Retina (tissue), 1 donor: ENCODE measurements at regions not wholly inside any gene's neighbourhood (a gene's known extent, or its start where the extent isn't known, plus 50 kb on each side); places are given as distances from the start of the nearest gene placed in this dataset.

Experiments
- DNase-seq: peaks from one replicate; pipeline ENCODE4 v3.0.0-alpha.2; 2016

DNA sequence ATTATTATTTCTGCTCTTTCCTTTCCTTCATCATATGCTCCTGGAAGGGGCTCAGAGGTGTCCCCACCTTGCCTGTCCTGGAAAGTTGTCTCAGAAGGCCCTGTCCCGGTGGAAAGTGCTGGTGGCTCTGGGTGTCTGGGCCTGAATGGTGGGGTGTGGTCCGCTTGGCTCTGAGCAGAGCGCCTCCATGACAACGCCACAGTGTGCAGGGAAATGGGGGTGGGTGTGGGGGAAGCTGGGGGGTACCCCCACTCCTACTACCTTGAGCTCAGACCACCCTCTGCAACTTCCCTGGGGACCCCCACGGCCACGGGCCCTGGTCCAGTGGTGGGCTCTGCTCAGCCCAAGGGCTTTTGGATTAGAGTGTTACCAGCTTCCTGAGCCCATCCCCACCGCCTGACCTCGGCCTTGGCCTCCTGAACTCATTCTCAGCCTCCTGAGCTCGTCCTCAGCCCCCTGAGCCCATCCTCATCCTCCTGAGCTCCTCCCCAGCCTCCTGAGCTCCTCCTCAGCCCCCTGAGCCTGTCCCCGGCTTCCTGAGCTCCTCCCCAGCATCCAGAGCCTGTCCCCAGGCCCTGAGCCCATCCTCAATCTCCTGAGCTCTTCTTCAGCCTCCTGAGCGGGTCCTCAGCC lies 106.4 kb upstream of the FAM20C start:
- no peak for DNase-seq

DNA sequence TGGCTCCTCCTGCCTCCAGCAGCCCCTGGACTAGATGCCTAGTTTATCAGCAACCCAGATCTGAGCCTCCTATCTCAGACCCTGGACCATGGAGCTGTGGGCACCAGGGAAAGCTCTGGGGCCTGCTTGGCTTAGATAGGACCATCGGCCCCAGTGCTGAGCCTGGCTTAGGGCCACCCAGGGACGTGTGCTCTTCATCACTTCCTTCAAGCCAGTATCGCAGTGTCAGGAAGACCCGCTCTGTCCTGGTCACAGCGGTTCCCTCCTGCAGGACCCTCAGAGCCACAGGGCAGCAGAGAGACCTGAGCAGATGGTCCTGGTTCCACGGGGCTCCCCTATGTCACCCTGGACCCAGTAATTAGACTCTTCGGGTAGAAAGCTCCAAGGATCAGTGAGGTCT lies 105.7 kb upstream of the FAM20C start:
- DNase-seq, result no peak

DNA sequence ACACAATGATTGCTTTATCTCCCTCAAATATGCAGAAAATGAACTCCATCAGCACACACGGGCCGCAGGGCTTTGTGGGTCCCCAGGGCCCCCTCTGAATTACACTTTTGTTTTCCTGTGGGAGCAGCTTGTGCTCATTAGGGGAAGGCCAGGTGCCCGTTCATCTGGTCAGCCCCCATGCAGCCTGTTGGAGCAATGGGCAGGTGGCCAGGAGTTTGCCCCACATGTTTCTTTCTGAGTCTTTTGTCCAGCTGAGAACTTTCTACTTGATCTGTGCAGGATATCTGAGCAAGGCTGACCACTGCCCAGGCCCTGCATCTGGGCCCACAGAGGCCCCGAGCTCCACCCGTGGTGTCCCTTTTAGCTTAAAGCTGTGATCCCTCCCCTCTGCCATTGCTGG lies 105.3 kb upstream of the FAM20C start:
- DNase-seq, result no peak

DNA sequence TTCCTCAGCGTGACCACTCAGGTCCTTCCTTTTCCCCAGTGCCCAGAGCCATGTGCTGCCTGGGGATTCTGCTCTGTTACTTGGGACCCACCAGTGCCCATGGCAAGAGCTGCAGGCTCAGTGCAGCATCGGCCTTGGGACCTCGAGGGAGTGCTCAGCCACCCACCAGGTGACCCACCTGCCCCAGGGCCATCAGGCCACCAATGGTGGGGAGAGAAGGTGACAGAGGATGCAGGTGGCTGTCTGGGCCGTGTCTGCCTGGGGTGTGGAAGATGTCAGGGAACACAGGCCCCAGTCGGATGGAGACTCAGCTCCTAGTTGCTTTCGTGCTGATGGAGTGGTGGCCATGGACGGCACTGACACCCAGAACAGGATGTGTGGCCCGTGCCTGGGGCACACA lies 104.7 kb upstream of the FAM20C start:
- no peak for DNase-seq

DNA sequence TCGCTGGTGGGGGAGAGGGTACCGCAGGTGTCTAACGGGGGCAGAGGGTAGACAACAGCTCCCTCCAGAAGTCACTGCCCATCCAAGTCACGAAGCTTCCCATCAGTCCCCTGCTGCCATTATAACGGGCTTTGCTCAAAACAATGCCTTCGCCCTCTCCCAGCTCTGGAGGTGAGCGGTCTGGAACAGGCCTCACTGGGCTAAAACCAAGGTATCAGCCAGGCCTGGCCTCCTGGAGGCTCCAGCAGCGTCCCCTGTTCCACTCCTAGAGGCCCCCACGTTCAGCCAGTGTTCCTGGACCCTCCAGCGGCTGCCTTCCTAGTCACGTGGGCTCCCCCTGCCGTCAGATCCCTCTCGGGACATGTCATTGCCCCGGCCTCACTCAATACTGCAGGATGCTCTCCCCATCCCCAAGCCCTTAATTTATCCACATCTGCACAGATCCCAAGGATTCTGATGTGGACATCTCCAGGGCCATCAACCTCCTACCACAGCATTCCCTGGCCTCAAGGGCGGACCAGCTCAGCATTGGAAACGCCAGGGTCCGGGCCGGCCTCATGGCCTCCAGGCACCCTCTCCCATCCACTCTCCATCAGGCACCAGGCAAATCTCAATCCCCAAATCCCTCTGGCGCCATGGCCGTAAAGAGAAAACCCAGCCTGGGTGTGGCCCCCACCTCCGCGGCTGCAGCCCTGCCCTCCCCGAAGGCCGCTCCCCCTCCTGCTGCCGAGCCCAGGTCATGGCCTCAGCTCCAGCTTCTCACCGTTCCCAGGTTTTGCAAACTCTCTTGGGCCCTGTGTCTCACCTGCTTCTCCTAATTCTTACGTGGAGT lies 104.1 kb upstream of the FAM20C start:
- DNase-seq, result no peak

DNA sequence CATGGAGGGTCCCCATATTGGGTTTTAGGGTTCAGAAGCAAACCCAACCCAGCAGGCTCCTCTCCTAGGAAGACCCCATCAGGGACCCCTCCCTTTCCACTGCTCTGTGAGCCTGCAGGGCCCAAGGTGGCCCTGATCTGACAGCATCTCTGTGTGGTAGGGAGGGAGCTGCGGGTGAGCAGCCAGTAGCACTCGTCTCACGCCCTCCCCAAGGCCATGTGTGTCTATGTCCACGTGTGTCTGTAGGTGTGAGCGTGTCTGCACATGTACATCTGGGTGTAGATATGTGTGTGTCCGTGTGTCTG lies 103.5 kb upstream of the FAM20C start:
- DNase-seq, result no peak

DNA sequence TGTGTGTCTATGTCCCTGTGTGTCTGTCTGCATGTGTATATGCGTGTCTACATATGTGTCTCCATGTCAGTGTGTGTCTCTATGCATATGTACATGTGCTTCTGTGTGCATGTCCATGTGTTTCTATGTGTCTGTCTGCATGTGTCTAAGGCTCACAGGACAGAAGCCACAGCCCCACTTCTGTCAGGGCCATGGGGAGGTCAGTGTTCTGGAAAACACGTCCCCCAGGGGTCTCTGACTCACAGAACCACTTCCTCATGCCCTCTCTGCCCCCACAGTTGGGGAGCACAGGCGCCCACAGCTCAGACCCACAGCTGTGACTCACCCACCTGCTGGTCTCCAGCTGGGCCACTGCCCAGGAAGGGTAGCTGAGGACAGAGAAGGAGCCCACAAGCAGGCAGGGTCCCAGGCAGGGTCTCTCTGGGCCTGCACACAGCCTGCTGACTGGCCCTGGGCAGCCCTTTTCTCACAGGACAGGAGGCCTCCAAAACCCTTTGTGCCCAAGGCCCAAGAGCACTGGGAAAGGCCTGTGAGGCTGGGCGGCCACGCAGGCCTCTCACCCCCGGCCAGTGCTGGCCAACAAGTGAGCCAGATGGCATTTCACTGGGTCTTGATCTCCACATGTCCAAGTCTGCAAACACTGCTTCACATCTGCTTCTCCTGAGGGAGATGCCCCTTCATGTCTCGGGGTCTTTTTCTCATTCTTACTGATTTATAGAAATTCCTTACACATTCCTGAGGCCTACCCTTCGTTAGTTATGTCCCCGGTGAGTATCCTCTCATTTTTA lies 102.9 kb upstream of the FAM20C start:
- no peak for DNase-seq

DNA sequence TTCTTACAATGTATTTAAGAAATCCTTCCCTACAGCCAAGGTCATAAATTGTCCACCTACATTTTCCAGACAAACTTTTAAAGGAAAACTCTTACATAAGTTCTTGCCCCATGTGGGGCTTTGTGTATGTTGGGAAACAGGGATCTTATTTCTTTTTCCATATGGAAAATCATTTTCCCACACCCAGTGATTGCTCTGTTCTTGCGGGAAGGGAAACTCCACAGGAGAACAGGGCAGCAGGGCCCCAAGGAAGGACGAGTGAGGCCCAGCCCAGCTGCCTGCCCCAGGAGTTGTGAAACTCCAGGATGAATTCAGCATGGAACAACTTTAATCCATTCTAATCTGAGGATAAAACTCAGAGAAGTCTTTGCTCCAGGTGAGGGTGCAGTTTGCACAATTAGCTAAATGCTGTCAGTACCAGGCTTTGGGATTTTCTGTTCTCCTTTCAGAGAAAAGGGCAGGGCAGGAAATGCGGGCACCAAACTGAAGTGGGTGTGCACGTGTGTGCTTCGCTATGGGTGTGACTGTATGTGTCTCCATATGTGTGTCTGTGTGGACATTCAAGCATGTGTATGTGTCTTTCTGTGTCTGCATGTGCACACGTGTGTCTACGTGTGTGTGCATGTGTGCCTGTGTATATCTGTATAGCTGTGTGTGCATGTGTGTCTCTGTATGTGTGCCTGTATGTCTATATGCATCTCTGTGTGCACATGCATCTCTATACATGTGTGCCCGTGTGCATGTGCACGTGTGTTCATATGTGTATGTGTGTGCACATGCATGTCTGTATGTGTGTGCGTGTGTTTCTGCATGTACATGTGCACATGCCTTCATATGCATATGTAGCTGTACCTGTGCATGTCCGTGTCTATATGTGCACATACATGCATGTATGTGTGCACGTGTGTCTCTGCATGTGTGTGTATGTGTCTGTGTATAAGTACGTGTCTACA lies 102.0 kb upstream of the FAM20C start:
- no peak for DNase-seq

DNA sequence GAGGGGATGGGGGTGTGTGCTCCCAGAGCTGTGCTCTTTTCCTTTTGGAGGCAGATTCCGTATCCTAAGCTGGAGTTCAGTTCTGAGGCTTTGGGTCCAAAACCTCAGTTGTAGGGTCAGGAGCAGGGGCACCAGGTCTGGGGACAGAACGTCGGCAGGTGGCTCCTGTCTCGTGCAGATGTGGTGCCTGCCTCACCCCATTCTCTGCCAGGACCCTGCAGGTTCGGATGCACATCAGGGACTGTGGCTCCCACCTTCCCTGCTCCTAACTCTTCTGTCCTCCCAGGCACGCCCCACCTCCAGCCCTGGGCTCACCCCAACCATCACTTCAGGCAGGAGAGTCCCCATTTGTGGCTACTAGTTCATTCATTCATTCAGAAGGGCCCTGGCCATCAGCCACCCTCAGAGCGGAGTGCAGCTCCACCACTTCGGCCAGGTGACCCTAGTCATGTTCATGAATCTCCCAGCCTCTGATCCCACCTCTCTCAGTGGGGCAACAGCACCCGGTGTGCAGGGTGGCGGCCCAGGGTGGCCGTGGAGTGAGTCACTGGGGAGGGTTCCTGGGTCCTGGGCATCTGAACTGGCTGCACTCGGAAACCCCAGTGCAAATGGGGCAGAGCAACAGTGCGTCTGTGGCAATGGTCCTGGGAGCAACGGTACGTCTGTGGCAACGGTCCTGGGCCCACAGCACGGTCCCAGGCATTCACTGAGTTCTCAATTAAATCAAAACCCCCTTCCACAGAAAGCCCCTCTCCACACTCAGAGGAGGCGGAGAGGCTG lies 100.8 kb upstream of the FAM20C start:
- no peak for DNase-seq

DNA sequence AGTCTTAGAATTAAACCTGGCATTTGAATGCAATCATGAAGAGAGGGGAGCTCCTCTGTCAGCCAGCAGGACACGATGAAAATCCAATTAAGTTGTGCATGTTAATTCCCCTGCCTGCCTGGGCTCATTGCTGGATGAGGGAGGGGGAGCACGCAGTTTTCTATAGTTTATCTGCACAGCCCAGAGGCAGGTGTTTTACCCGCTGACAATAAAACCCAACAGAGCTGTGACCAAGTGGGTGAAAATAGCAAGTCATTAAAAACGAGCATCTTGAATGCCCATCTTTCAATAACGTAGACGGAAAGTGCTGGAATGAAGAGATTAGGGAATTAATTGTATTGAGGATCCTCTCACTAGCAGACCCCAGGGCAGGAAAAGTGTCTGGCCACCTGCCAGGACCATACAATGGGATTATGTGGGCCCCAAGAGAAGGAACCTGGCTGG lies 100.1 kb upstream of the FAM20C start:
- DNase-seq, result peak; percentile 68

DNA sequence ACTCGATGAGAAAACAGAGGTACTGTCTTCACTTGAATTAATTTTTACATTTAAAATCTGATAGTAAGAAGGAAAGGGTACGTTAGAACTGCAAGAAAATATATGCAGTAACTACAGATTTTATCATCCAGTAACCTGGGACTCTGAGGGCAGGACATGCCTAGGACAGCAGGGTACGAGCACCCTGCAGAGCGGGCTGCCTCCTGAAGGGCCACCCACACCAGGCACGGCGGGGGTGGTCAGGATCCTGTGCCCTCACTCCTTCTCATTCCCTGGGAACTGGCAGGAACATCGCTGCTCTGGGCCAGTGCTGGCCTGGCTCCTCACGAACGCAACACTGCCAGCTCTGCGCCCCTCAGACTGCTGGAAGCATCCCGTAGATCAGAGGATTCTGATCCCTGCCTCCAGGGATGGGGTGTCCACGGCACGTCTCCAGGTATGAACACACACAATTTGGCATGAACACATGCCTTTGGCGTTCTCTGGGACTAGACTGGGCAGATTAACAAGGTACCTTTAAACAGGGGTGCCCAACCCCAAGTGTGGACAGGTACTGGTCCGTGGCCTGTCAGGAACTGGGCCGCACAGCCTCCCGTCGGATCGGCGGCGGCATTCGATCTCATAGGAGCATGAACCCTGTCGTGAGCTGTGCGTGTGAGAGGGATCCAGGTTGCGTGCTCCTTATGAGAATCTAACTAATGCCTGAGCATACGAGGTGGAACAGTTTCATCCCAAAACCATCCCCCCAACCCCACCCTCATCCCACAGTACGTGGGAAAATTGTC lies 99.3 kb upstream of the FAM20C start:
- DNase-seq, result no peak

DNA sequence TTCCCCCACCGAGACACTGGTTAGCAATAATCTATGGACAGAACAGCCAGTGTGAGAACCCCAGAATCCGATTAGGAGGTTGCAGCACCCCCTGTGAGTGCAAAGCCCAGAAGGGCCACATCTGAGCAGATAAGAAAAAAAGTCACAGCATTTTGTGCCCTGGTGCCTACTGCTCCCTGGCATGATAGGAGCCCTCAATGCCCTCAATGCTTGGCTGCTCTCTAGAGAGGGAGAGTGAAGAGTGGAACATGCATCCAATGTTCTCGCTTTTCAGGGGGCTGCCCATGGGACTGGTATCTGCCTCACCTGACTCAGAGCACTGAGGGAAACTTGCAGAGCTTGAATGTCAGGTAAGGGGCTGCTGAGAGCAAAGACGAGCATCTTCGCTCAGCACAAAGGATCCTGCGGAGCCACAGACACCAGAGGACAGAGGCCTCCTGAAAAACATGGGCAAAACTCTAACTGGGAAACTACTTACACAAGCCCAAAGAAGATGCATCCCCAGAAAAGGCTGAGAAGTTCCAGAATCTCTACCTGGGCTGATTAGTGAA lies 98.0 kb upstream of the FAM20C start:
- DNase-seq, result no peak

DNA sequence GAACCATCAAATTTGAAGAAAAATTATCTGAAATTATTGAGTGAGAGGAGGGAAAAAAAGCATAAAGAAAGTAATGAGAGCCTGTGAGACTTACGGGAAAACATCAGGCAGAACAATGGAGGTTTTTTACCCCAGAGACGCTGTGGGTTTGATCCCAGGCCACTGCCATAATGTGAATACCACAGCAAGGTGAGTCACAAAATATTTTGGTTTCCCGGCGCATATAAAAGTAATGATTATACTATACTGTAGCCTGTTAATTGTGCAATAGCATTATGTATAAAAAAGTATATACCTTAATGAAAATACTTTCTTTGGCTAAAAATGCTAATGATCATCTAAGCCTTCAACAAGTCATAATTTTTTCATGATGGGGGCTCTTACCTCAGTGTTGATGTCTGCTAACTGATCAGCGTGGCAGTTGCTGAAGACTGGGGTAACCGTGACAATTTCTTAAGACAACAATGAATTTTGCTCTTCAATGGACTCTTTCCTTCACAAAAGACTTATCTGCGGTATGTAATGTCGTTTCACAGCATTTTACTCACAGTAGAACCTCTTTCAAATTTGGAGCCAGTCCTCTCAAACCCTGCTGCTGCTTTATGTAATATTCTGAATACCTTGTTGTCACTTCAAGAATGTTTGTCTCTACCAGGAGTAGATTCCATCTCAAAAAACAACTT lies 97.0 kb upstream of the FAM20C start:
- no peak for DNase-seq

DNA sequence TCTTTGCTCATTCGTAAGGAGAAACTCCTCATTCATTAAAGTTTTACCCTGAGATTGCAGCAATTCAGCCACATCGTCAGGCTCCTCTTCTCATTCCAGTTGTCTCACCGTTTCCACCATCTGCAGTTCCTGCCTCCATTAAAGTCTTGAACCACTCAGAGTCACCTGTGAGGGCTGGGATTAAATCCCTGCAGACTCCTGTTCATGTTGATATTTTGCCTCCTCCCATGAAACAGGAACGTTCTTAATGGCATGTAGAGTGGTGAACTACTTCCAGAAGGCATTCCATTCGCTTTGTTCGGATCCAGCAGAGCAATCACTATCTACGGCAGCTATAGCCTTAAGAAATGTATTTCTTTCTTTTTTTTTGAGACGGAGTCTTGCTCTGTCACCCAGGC lies 96.5 kb upstream of the FAM20C start:
- DNase-seq, result no peak

DNA sequence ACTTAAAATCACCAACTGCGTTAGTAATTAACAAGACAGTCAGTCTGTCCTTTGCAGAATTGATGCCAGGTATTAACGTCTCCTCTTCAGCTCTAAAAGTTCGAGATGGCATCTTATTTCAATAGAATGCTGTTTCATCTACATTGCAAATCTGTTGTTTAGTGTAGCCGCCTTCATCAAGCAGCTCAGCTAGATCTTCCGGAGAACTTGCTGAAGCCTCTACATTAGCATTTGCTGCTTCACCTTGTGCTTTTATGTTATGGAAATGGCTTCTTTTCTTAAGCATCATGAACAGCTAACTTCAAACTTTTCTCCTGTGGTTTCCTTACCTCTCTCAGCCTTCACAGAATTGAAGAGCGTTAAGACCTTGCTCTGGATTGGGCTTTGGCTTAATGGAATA lies 95.5 kb upstream of the FAM20C start:
- DNase-seq, result no peak

DNA sequence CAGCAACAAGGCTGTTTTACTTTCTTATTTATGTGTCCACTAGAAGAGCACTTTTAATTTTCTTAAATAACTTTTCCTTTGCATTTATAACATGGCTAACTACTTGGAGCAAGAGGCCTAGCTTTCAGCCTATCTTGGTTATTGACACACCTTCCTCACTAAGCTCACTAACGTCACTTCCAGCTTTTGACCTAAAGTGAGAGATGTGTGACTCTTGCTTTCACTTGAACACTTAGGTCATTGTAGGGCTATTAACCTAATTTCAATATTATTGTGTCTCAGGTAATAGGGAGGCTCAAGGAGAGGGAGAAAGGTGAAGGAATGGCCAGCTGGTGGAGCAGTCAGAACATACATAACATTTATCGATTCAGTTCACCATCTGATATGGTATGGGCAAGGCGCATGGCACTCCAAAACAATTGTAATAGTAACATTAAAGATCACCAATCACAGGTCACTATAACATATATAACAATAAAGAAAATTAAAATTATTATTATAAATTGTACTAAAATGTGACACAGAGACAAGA lies 95.0 kb upstream of the FAM20C start:
- DNase-seq, result no peak

DNA sequence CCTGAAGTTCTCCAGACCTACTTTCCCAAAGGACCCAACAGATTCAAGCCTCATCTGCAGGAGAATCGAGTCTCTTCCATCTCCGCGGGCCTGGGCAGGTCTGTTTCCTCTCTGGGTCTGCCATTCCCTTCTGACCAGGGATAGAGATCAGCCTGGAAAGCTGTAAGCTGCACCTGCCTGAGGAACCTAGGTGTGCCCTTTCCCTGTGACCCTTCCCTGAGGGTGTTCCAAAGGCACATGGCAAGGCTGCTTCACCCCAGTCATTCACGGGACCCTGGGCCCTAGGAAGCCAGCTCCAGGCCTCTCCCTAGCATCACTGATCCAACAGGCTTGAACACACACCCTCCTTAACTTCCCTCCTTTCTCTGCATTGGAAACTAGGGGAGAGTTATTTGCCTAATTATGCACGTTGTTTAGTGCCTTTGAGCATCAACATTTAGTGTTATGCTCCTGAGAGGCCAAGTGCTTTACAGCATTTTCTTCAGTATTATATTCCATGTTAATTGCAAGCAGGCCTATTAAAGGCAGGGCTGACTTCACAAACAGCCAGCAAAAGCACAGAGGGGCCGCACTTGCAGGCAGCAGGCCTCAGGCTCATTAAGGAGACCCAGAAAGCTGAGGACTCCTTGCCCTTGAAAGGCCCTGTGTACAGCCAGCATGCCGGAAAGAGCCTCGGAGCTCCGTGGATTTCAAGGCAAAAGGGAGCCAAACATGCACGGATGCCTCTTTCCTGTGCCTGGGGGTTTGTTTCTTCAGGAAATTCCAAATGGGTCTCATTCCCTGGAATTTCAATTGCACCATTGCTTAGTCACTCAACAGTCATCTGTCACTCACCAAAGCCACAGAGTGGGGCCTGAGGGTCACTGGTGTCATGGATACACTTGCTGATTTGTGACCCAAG lies 91.0 kb upstream of the FAM20C start:
- DNase-seq, result no peak

DNA sequence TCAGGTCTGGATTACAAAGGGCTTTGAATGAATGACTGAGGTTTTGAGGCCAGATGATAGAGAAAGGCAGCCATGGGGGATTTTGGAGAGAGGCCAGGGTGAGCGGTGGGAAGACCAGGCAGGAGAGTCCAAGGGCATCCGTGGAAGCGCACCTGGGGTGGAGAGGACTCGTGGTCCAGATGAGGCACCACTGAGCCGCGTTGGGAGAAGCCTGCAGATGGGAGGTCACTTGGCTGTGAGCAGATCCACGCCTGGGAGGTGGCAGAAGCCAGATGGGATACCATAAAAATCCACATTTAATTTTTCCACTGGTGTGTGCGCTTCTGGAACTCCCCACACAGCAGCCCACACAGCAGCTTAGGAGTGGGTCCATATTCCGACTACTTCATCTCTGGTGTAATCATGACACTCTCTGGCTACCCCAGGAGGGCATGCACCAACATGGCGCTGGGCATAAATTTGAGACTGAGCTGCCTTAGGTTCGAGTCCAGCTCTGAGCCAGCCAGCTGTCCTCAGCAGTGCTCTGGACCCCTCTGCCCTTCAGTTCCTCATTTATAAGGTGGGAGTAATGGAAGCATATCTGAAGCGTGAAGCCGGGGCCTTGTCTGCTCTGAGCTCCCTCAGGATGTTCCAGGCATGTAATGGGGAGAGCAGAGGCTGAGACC lies 90.2 kb upstream of the FAM20C start:
- DNase-seq, result no peak
